Mucosa of rectum (tissue), 2 donors: ENCODE measurements at regions not wholly inside any gene's neighbourhood (a gene's known extent, or its start where the extent isn't known, plus 50 kb on each side); places are given as distances from the start of the nearest gene placed in this dataset.

Experiments
- H3K27ac ChIP-seq, 2 donors: one replicate each; pipeline ENCODE4 v1.7.0; 2013; ENCODE audit warnings: inconsistent platforms in 2 of 2, low read depth in 2 of 2, low read length in 2 of 2
- H3K27me3 ChIP-seq, 2 donors: one replicate each; pipeline ENCODE4 v1.7.0; 2013; ENCODE audit warnings: low read length in 2 of 2; ENCODE audit not compliant: control insufficient read depth in 2 of 2, insufficient read depth in 2 of 2
- H3K36me3 ChIP-seq, 2 donors: one replicate each; pipeline ENCODE4 v1.7.0; 2013; ENCODE audit warnings: low read length in 2 of 2; ENCODE audit not compliant: control insufficient read depth in 2 of 2, insufficient read depth in 2 of 2
- H3K4me1 ChIP-seq, 2 donors: one replicate each; pipeline ENCODE4 v1.7.0; 2013; ENCODE audit warnings: low read length in 2 of 2, mild to moderate bottlenecking in 1 of 2; ENCODE audit not compliant: control insufficient read depth in 2 of 2, insufficient read depth in 2 of 2
- H3K4me3 ChIP-seq, 2 donors: one replicate each; pipeline ENCODE4 v1.7.0; 2013; ENCODE audit warnings: low read length in 2 of 2
- H3K9ac ChIP-seq, 2 donors: one replicate each; pipeline ENCODE4 v1.7.0; 2013; ENCODE audit warnings: low read length in 2 of 2, low read depth in 1 of 2, mild to moderate bottlenecking in 1 of 2
- H3K9me3 ChIP-seq, 2 donors: one replicate each; pipeline ENCODE4 v1.7.0; 2013; ENCODE audit warnings: low read length in 2 of 2; ENCODE audit not compliant: control insufficient read depth in 2 of 2
- donor health status: healthy.
- donor health status: Normal muscosa, but diverticular disease.

GRCh38 chr13:84653915-84654534 lies 771.8 kb upstream of the SLITRK1 start:
- no peaks in the 10 kb centered on the region for H3K36me3 ChIP-seq
- no peak overlapping the region for H3K9ac ChIP-seq
- no peak overlapping the region for H3K27ac ChIP-seq
- no peak overlapping the region for H3K4me3 ChIP-seq
- H3K4me1 ChIP-seq, result no peaks in the 10 kb centered on the region
- H3K27me3 ChIP-seq, result no peaks in the 10 kb centered on the region
- no peaks in the 10 kb centered on the region for H3K9me3 ChIP-seq

- Histone ChIP-seq H3K4me3 (no peak overlapping the region), H3K27ac (no peak overlapping the region), H3K9me3 (no peaks in the 10 kb centered on the region), H3K9ac (no peak overlapping the region), H3K36me3 (no peaks in the 10 kb centered on the region), H3K4me1 (no peaks in the 10 kb centered on the region), H3K27me3 (no peaks in the 10 kb centered on the region)
These were observed 769.4 kb upstream of the SLITRK1 start for GRCh38 chr13:84651705-84652104.

- H3K4me1 ChIP-seq, result no peaks in the 10 kb centered on the region
- no peaks in the 10 kb centered on the region for H3K27me3 ChIP-seq
- no peak overlapping the region for H3K27ac ChIP-seq
- no peaks in the 10 kb centered on the region for H3K9me3 ChIP-seq
- no peak overlapping the region for H3K9ac ChIP-seq
- no peaks in the 10 kb centered on the region for H3K36me3 ChIP-seq
- H3K4me3 ChIP-seq, result no peak overlapping the region
These were observed 769.0 kb upstream of the SLITRK1 start for GRCh38 chr13:84651288-84651687.

GRCh38 chr13:84649853-84650252 lies 767.6 kb upstream of the SLITRK1 start:
- Histone ChIP-seq H3K4me1 (no peaks in the 10 kb centered on the region), H3K9me3 (no peaks in the 10 kb centered on the region), H3K27me3 (no peaks in the 10 kb centered on the region), H3K27ac (no peak overlapping the region), H3K4me3 (no peak overlapping the region), H3K9ac (no peak overlapping the region), H3K36me3 (no peaks in the 10 kb centered on the region)

- Histone ChIP-seq H3K27ac (no peak overlapping the region), H3K9me3 (no peaks in the 10 kb centered on the region), H3K27me3 (no peaks in the 10 kb centered on the region), H3K4me1 (no peaks in the 10 kb centered on the region), H3K36me3 (no peaks in the 10 kb centered on the region), H3K9ac (no peak overlapping the region), H3K4me3 (no peak overlapping the region)
These were observed 765.9 kb upstream of the SLITRK1 start for GRCh38 chr13:84648069-84648640.

- no peaks in the 10 kb centered on the region for H3K9me3 ChIP-seq
- no peaks in the 10 kb centered on the region for H3K4me1 ChIP-seq
- no peaks in the 10 kb centered on the region for H3K27me3 ChIP-seq
- H3K4me3 ChIP-seq, result no peak overlapping the region
- H3K36me3 ChIP-seq, result no peaks in the 10 kb centered on the region
- H3K27ac ChIP-seq, result no peak overlapping the region
- no peak overlapping the region for H3K9ac ChIP-seq
These were observed 764.7 kb upstream of the SLITRK1 start for GRCh38 chr13:84646957-84647356.

- Histone ChIP-seq H3K27ac (no peak overlapping the region), H3K27me3 (no peaks in the 10 kb centered on the region), H3K36me3 (no peaks in the 10 kb centered on the region), H3K4me1 (no peaks in the 10 kb centered on the region), H3K9me3 (no peaks in the 10 kb centered on the region), H3K4me3 (no peak overlapping the region), H3K9ac (no peak overlapping the region)
These were observed 763.1 kb upstream of the SLITRK1 start for GRCh38 chr13:84645196-84646012.

- Histone ChIP-seq H3K27ac (no peak overlapping the region), H3K4me1 (no peaks in the 10 kb centered on the region), H3K36me3 (no peaks in the 10 kb centered on the region), H3K9ac (no peak overlapping the region), H3K9me3 (peaks cover 0 to 1% of the 10 kb centered on the region in 2 donors), H3K4me3 (no peak overlapping the region), H3K27me3 (no peaks in the 10 kb centered on the region)
These were observed 759.2 kb upstream of the SLITRK1 start for GRCh38 chr13:84641491-84641890.

- Histone ChIP-seq H3K27ac (no peak overlapping the region), H3K4me3 (no peak overlapping the region), H3K27me3 (no peaks in the 10 kb centered on the region), H3K4me1 (no peaks in the 10 kb centered on the region), H3K36me3 (no peaks in the 10 kb centered on the region), H3K9me3 (peaks cover 0 to 5% of the 10 kb centered on the region in 2 donors), H3K9ac (no peak overlapping the region)
These were observed 758.4 kb upstream of the SLITRK1 start for GRCh38 chr13:84640691-84641090.

- Histone ChIP-seq H3K27ac (no peak overlapping the region), H3K9ac (no peak overlapping the region), H3K36me3 (no peaks in the 10 kb centered on the region), H3K27me3 (no peaks in the 10 kb centered on the region), H3K4me1 (no peaks in the 10 kb centered on the region), H3K9me3 (no peaks in the 10 kb centered on the region), H3K4me3 (no peak overlapping the region)
These were observed 748.2 kb upstream of the SLITRK1 start for GRCh38 chr13:84630476-84630875.
